NCI-H1417 (cell line): ENCODE measurements at regions not wholly inside any gene's neighbourhood (a gene's known extent, or its start where the extent isn't known, plus 50 kb on each side); places are given as distances from the start of the nearest gene placed in this dataset.
"Not testable (repeated sequence)": the region's sequence is repeated elsewhere in the genome, so short reads cannot be mapped to it uniquely, and the experiment has no call there.

Experiments
- DNase-seq, 3 experiments: peaks; one replicate each; lab custom pipeline; 2025; lab: John Stamatoyannopoulos, UW

GRCh38 chr5:63563008-63563917, 399.0 kb downstream of the HTR1A start:
- no peak for DNase-seq

GRCh38 chr5:63555874-63556273, 406.4 kb downstream of the HTR1A start:
- no peak for DNase-seq

GRCh38 chr5:63554191-63554590, 408.1 kb downstream of the HTR1A start:
- DNase-seq, result peak in 2 of 3 experiments; percentile 60 to 65

- DNase-seq, result peak in 1 of 3 experiments; percentile 13
Observed at GRCh38 chr5:63553073-63553472, 409.2 kb downstream of the HTR1A start.

- DNase-seq, result no peak
Observed at GRCh38 chr5:63535840-63536602, 426.2 kb downstream of the HTR1A start.

GRCh38 chr5:63524281-63524680, 438.0 kb downstream of the HTR1A start:
- DNase-seq, result no peak

- DNase-seq, result peak in 1 of 3 experiments; percentile 33
Observed at GRCh38 chr5:63516006-63516405, 446.2 kb downstream of the HTR1A start.

GRCh38 chr5:63500242-63500641, 462.0 kb downstream of the HTR1A start:
- no peak for DNase-seq

- DNase-seq, result no peak
Observed at GRCh38 chr5:63495225-63495624, 467.0 kb downstream of the HTR1A start.

GRCh38 chr5:63483338-63483737, 478.9 kb downstream of the HTR1A start:
- DNase-seq, result no peak

- DNase-seq, result peak in 1 of 3 experiments; percentile 5
Observed at GRCh38 chr5:63473335-63473967, 488.8 kb downstream of the HTR1A start.

GRCh38 chr5:63456279-63456678, 506.0 kb downstream of the HTR1A start:
- DNase-seq, result peak in 1 of 3 experiments; percentile 54

- no peak for DNase-seq
Observed at GRCh38 chr5:63451188-63451587, 511.1 kb downstream of the HTR1A start.

- DNase-seq, result peak in 1 of 3 experiments; percentile 29
Observed at GRCh38 chr5:63439537-63439936, 522.7 kb downstream of the HTR1A start.

GRCh38 chr5:63409737-63410136, 552.5 kb downstream of the HTR1A start:
- DNase-seq, result no peak

- DNase-seq, result no peak
Observed at GRCh38 chr5:63408984-63409383, 553.3 kb downstream of the HTR1A start.

GRCh38 chr5:63401436-63402046, 560.7 kb downstream of the HTR1A start:
- peak; percentile 43 to 87 (median 79) for DNase-seq

- no peak for DNase-seq
Observed at GRCh38 chr5:63400079-63400478, 562.2 kb downstream of the HTR1A start.

- DNase-seq, result no peak
Observed at GRCh38 chr5:63398346-63398745, 563.9 kb downstream of the HTR1A start.

GRCh38 chr5:63388188-63388587, 574.1 kb downstream of the HTR1A start:
- DNase-seq, result not testable (repeated sequence)

GRCh38 chr5:63375851-63376250, 586.4 kb downstream of the HTR1A start:
- no peak for DNase-seq

- no peak for DNase-seq
Observed at GRCh38 chr5:63374085-63374484, 588.2 kb downstream of the HTR1A start.
